ENCODE measurements at regions not wholly inside any gene's neighbourhood (a gene's known extent, or its start where the extent isn't known, plus 50 kb on each side); places are given as distances from the start of the nearest gene placed in this dataset.
"Not testable (repeated sequence)": the region's sequence is repeated elsewhere in the genome, so short reads cannot be mapped to it uniquely, and the experiment has no call there.

GRCh38 chr13:106095406-106095805 lies 440.1 kb downstream of the EFNB2 start:
- Histone ChIP-seq H3K27me3 (ENCODE audit: control insufficient read depth, insufficient read depth, low read length) (no peaks in the 10 kb centered on the region), H3K4me1 (ENCODE audit: control insufficient read depth, insufficient read depth, low read length) (peaks cover 47% of the 10 kb centered on the region), H3K36me3 (ENCODE audit: control insufficient read depth, insufficient read depth, low read length) (no peaks in the 10 kb centered on the region), H3K9me3 (ENCODE audit: control insufficient read depth, low read length) (no peaks in the 10 kb centered on the region), H3K9ac (ENCODE audit: low read length) (no peak overlapping the region), H3K4me3 (ENCODE audit: low read length) (no peak overlapping the region)

GRCh38 chr13:106090001-106090400 lies 445.5 kb downstream of the EFNB2 start:
- Histone ChIP-seq H3K4me3 (ENCODE audit: low read length) (no peak overlapping the region), H3K9ac (ENCODE audit: low read length) (no peak overlapping the region), H3K4me1 (ENCODE audit: control insufficient read depth, insufficient read depth, low read length) (peaks cover 6% of the 10 kb centered on the region), H3K36me3 (ENCODE audit: control insufficient read depth, insufficient read depth, low read length) (no peaks in the 10 kb centered on the region), H3K27me3 (ENCODE audit: control insufficient read depth, insufficient read depth, low read length) (no peaks in the 10 kb centered on the region), H3K9me3 (ENCODE audit: control insufficient read depth, low read length) (no peaks in the 10 kb centered on the region)

- no peak overlapping the region for H3K4me3 ChIP-seq (ENCODE audit: low read length)
- H3K9ac ChIP-seq (ENCODE audit: low read length) = no peak overlapping the region
- no peaks in the 10 kb centered on the region for H3K36me3 ChIP-seq (ENCODE audit: control insufficient read depth, insufficient read depth, low read length)
- H3K27me3 ChIP-seq (ENCODE audit: control insufficient read depth, insufficient read depth, low read length) = no peaks in the 10 kb centered on the region
- H3K4me1 ChIP-seq (ENCODE audit: control insufficient read depth, insufficient read depth, low read length) = peaks cover 11% of the 10 kb centered on the region
- no peaks in the 10 kb centered on the region for H3K9me3 ChIP-seq (ENCODE audit: control insufficient read depth, low read length)
These were observed 446.0 kb downstream of the EFNB2 start for GRCh38 chr13:106089261-106089980.

GRCh38 chr13:106088085-106088484 lies 447.4 kb downstream of the EFNB2 start:
- H3K4me3 ChIP-seq (ENCODE audit: low read length) = no peak overlapping the region
- H3K9me3 ChIP-seq (ENCODE audit: control insufficient read depth, low read length) = no peaks in the 10 kb centered on the region
- no peaks in the 10 kb centered on the region for H3K36me3 ChIP-seq (ENCODE audit: control insufficient read depth, insufficient read depth, low read length)

GRCh38 chr13:106087201-106087600 lies 448.3 kb downstream of the EFNB2 start:
- Histone ChIP-seq H3K9me3 (ENCODE audit: control insufficient read depth, low read length) (no peaks in the 10 kb centered on the region), H3K4me3 (ENCODE audit: low read length) (no peak overlapping the region), H3K9ac (ENCODE audit: low read length) (no peak overlapping the region), H3K4me1 (ENCODE audit: control insufficient read depth, insufficient read depth, low read length) (peaks cover 19% of the 10 kb centered on the region), H3K36me3 (ENCODE audit: control insufficient read depth, insufficient read depth, low read length) (no peaks in the 10 kb centered on the region), H3K27me3 (ENCODE audit: control insufficient read depth, insufficient read depth, low read length) (no peaks in the 10 kb centered on the region)

More at GRCh38 chr13:106088085-106088484, 447.4 kb downstream of the EFNB2 start:
- Histone ChIP-seq H3K9ac (ENCODE audit: low read length) (no peak overlapping the region), H3K27me3 (ENCODE audit: control insufficient read depth, insufficient read depth, low read length) (no peaks in the 10 kb centered on the region), H3K4me1 (ENCODE audit: control insufficient read depth, insufficient read depth, low read length) (peaks cover 24% of the 10 kb centered on the region)

GRCh38 chr13:106083620-106084350 lies 451.7 kb downstream of the EFNB2 start:
- Histone ChIP-seq H3K9me3 (ENCODE audit: control insufficient read depth, low read length) (no peaks in the 10 kb centered on the region), H3K27me3 (ENCODE audit: control insufficient read depth, insufficient read depth, low read length) (no peaks in the 10 kb centered on the region), H3K4me1 (ENCODE audit: control insufficient read depth, insufficient read depth, low read length) (peaks cover 19% of the 10 kb centered on the region), H3K9ac (ENCODE audit: low read length) (no peak overlapping the region), H3K36me3 (ENCODE audit: control insufficient read depth, insufficient read depth, low read length) (no peaks in the 10 kb centered on the region), H3K4me3 (ENCODE audit: low read length) (no peak overlapping the region)

GRCh38 chr13:106081221-106081620 lies 454.2 kb downstream of the EFNB2 start:
- not testable (repeated sequence) for H3K27me3 ChIP-seq (ENCODE audit: control insufficient read depth, insufficient read depth, low read length); H3K9me3 ChIP-seq (ENCODE audit: control insufficient read depth, low read length); H3K36me3 ChIP-seq (ENCODE audit: control insufficient read depth, insufficient read depth, low read length); H3K9ac ChIP-seq (ENCODE audit: low read length); H3K4me3 ChIP-seq (ENCODE audit: low read length)
- H3K4me1 ChIP-seq (ENCODE audit: control insufficient read depth, insufficient read depth, low read length) = peaks cover 19% of the 10 kb centered on the region

- no peaks in the 10 kb centered on the region for H3K27me3 ChIP-seq (ENCODE audit: control insufficient read depth, insufficient read depth, low read length)
- no peak overlapping the region for H3K4me3 ChIP-seq (ENCODE audit: low read length)
- no peaks in the 10 kb centered on the region for H3K36me3 ChIP-seq (ENCODE audit: control insufficient read depth, insufficient read depth, low read length)
- no peak overlapping the region for H3K9ac ChIP-seq (ENCODE audit: low read length)
- peaks cover 1% of the 10 kb centered on the region for H3K4me1 ChIP-seq (ENCODE audit: control insufficient read depth, insufficient read depth, low read length)
- H3K9me3 ChIP-seq (ENCODE audit: control insufficient read depth, low read length) = no peaks in the 10 kb centered on the region
These were observed 457.3 kb downstream of the EFNB2 start for GRCh38 chr13:106078191-106078590.

GRCh38 chr13:106077017-106077416 lies 458.4 kb downstream of the EFNB2 start:
- H3K4me3 ChIP-seq (ENCODE audit: low read length) = no peak overlapping the region
- H3K36me3 ChIP-seq (ENCODE audit: control insufficient read depth, insufficient read depth, low read length) = no peaks in the 10 kb centered on the region
- H3K9ac ChIP-seq (ENCODE audit: low read length) = no peak overlapping the region
- H3K9me3 ChIP-seq (ENCODE audit: control insufficient read depth, low read length) = no peaks in the 10 kb centered on the region
- H3K27me3 ChIP-seq (ENCODE audit: control insufficient read depth, insufficient read depth, low read length) = no peaks in the 10 kb centered on the region
- peaks cover 7% of the 10 kb centered on the region for H3K4me1 ChIP-seq (ENCODE audit: control insufficient read depth, insufficient read depth, low read length)

- Histone ChIP-seq H3K9me3 (ENCODE audit: control insufficient read depth, low read length) (no peaks in the 10 kb centered on the region), H3K9ac (ENCODE audit: low read length) (no peak overlapping the region), H3K4me1 (ENCODE audit: control insufficient read depth, insufficient read depth, low read length) (peaks cover 12% of the 10 kb centered on the region), H3K4me3 (ENCODE audit: low read length) (no peak overlapping the region), H3K27me3 (ENCODE audit: control insufficient read depth, insufficient read depth, low read length) (no peaks in the 10 kb centered on the region), H3K36me3 (ENCODE audit: control insufficient read depth, insufficient read depth, low read length) (no peaks in the 10 kb centered on the region)
These were observed 463.4 kb downstream of the EFNB2 start for GRCh38 chr13:106072014-106072413.

- Histone ChIP-seq H3K4me3 (ENCODE audit: low read length) (no peak overlapping the region), H3K36me3 (ENCODE audit: control insufficient read depth, insufficient read depth, low read length) (no peaks in the 10 kb centered on the region), H3K9me3 (ENCODE audit: control insufficient read depth, low read length) (no peaks in the 10 kb centered on the region), H3K9ac (ENCODE audit: low read length) (no peak overlapping the region), H3K27me3 (ENCODE audit: control insufficient read depth, insufficient read depth, low read length) (no peaks in the 10 kb centered on the region), H3K4me1 (ENCODE audit: control insufficient read depth, insufficient read depth, low read length) (no peaks in the 10 kb centered on the region)
These were observed 471.7 kb downstream of the EFNB2 start for GRCh38 chr13:106063591-106064313.

GRCh38 chr13:106061781-106062180 lies 473.7 kb downstream of the EFNB2 start:
- no peaks in the 10 kb centered on the region for H3K36me3 ChIP-seq (ENCODE audit: control insufficient read depth, insufficient read depth, low read length)
- no peaks in the 10 kb centered on the region for H3K4me1 ChIP-seq (ENCODE audit: control insufficient read depth, insufficient read depth, low read length)
- H3K9ac ChIP-seq (ENCODE audit: low read length) = no peak overlapping the region
- no peak overlapping the region for H3K4me3 ChIP-seq (ENCODE audit: low read length)
- no peaks in the 10 kb centered on the region for H3K27me3 ChIP-seq (ENCODE audit: control insufficient read depth, insufficient read depth, low read length)
- no peaks in the 10 kb centered on the region for H3K9me3 ChIP-seq (ENCODE audit: control insufficient read depth, low read length)
